CD4-positive, alpha-beta memory T cell (primary cell): ENCODE measurements at regions not wholly inside any gene's neighbourhood (a gene's known extent, or its start where the extent isn't known, plus 50 kb on each side); places are given as distances from the start of the nearest gene placed in this dataset.

ENCODE experiments used
- CTCF ChIA-PET: fragments of 350-600 bp; sonication (Branson Sonifier 250); formaldehyde crosslinking; loops from one replicate; lab custom pipeline; 2021; ENCODE audit warnings: inconsistent platforms; ENCODE audit not compliant: partially characterized antibody; lab: Charles Lee
- POLR2A ChIA-PET: fragments of 350-600 bp; sonication (Branson Sonifier 250); formaldehyde crosslinking; loops from one replicate; lab custom pipeline; 2021; ENCODE audit not compliant: partially characterized antibody; lab: Charles Lee
- DNase-seq, 5 donors: peaks; one replicate each; pipeline versions ENCODE4 v3.0.0 to v3.0.0-alpha.2; 2020 to 2022; ENCODE audit warnings: mixed read lengths in 1 of 5
- H3K27ac ChIP-seq: one replicate; pipeline ENCODE4 v1.7.0; 2013; ENCODE audit warnings: low read depth, low read length
- H3K27me3 ChIP-seq: 2 replicates; pipeline ENCODE4 v1.7.0; 2013; ENCODE audit warnings: mild to moderate bottlenecking, low read length, moderate library complexity; ENCODE audit not compliant: insufficient read depth
- H3K36me3 ChIP-seq: 2 replicates; pipeline ENCODE4 v1.7.0; 2013; ENCODE audit warnings: mild to moderate bottlenecking, low read length, moderate library complexity; ENCODE audit not compliant: insufficient read depth
- H3K4me1 ChIP-seq: 2 replicates; pipeline ENCODE4 v1.7.0; 2013; ENCODE audit warnings: mild to moderate bottlenecking, low read length, moderate library complexity; ENCODE audit not compliant: insufficient read depth
- H3K4me3 ChIP-seq, 2 donors: one replicate each; pipeline ENCODE4 v1.7.0; 2013; ENCODE audit warnings: low read length in 2 of 2, mild to moderate bottlenecking in 1 of 2
- H3K9me3 ChIP-seq, 2 donors: one replicate each; pipeline ENCODE4 v1.7.0; 2013; ENCODE audit warnings: low read length in 2 of 2, control low read depth in 1 of 2; ENCODE audit not compliant: control insufficient read depth in 1 of 2
- H3K27ac Mint-ChIP-seq, 7 donors: one replicate each; pipeline ENCODE4 v1.8.0; 2020 to 2021; ENCODE audit warnings: mixed read lengths in 7 of 7, mild to moderate bottlenecking in 6 of 7, inconsistent platforms in 3 of 7, moderate library complexity in 3 of 7
- H3K27me3 Mint-ChIP-seq, 2 donors: one replicate each; pipeline ENCODE4 v1.8.0; 2020 to 2021; ENCODE audit warnings: mixed read lengths in 2 of 2
- H3K36me3 Mint-ChIP-seq, 2 donors: one replicate each; pipeline ENCODE4 v1.8.0; 2020 to 2021; ENCODE audit warnings: mixed read lengths in 2 of 2, inconsistent platforms in 1 of 2, mild to moderate bottlenecking in 1 of 2
- H3K4me1 Mint-ChIP-seq, 4 donors: one replicate each; pipeline ENCODE4 v1.8.0; 2020 to 2021; ENCODE audit warnings: mixed read lengths in 4 of 4, mild to moderate bottlenecking in 1 of 4
- H3K4me3 Mint-ChIP-seq, 8 donors: one replicate each; pipeline ENCODE4 v1.8.0; 2020 to 2021; ENCODE audit warnings: mixed read lengths in 8 of 8, mild to moderate bottlenecking in 7 of 8, moderate library complexity in 6 of 8, inconsistent platforms in 3 of 8
- H3K9me3 Mint-ChIP-seq, 8 donors: one replicate each; pipeline ENCODE4 v1.8.0; 2020 to 2021; ENCODE audit warnings: mixed read lengths in 8 of 8, mild to moderate bottlenecking in 5 of 8, inconsistent platforms in 3 of 8, moderate library complexity in 1 of 8
- intact Hi-C: fragments of 100-400 bp; cut with micrococcal nuclease; formaldehyde crosslinking; loops from one replicate; pipeline ENCODE4 v1.15.1; 2023

- intact Hi-C loops, result no loop called here
- H3K27me3 Mint-ChIP-seq, result peaks cover 0 to 2% of the 10 kb centered on the region in 2 donors
- H3K4me1 Mint-ChIP-seq, result no peaks in the 10 kb centered on the region
- no peak overlapping the region for H3K4me3 ChIP-seq
- H3K9me3 Mint-ChIP-seq, result peaks cover 0 to 12% (median 3%) of the 10 kb centered on the region in 8 donors
- ChIA-PET CTCF (no interaction called here), POLR2A (no interaction called here)
- H3K36me3 Mint-ChIP-seq, result no peaks in the 10 kb centered on the region
- no peaks in the 10 kb centered on the region for H3K27me3 ChIP-seq
- no peaks in the 10 kb centered on the region for H3K4me1 ChIP-seq
- no peak overlapping the region for H3K27ac ChIP-seq
- no peak overlapping the region for H3K27ac Mint-ChIP-seq
- no peaks in the 10 kb centered on the region for H3K9me3 ChIP-seq
- no peaks in the 10 kb centered on the region for H3K36me3 ChIP-seq
- H3K4me3 Mint-ChIP-seq, result no peak overlapping the region
- DNase-seq, result no peak
Measured at GRCh38 chr12:82097438-82097837, 260.7 kb downstream of the CCDC59 start.

GRCh38 chr12:82090165-82090564 lies 268.0 kb downstream of the CCDC59 start:
- H3K27me3 ChIP-seq, result no peaks in the 10 kb centered on the region
- H3K27me3 Mint-ChIP-seq, result peaks cover 1 to 2% of the 10 kb centered on the region in 2 donors
- H3K4me1 Mint-ChIP-seq, result no peaks in the 10 kb centered on the region
- H3K36me3 Mint-ChIP-seq, result no peaks in the 10 kb centered on the region
- peaks cover 0 to 8% (median 4%) of the 10 kb centered on the region in 8 donors for H3K9me3 Mint-ChIP-seq
- no peaks in the 10 kb centered on the region for H3K4me1 ChIP-seq
- no peak overlapping the region for H3K27ac ChIP-seq
- H3K27ac Mint-ChIP-seq, result no peak overlapping the region
- no peak for DNase-seq
- H3K36me3 ChIP-seq, result no peaks in the 10 kb centered on the region
- H3K4me3 ChIP-seq, result no peak overlapping the region
- POLR2A ChIA-PET, result no interaction called here
- no peak overlapping the region for H3K4me3 Mint-ChIP-seq
- H3K9me3 ChIP-seq, result no peaks in the 10 kb centered on the region
- CTCF ChIA-PET, result no interaction called here
- intact Hi-C loops, result no loop called here

GRCh38 chr12:82089369-82090121 lies 268.6 kb downstream of the CCDC59 start:
- DNase-seq, result no peak
- ChIA-PET POLR2A (no interaction called here), CTCF (no interaction called here)
- intact Hi-C loops, result no loop called here
- no peaks in the 10 kb centered on the region for H3K9me3 ChIP-seq
- no peaks in the 10 kb centered on the region for H3K4me1 ChIP-seq
- H3K9me3 Mint-ChIP-seq, result peaks cover 0 to 11% (median 6%) of the 10 kb centered on the region in 8 donors
- H3K27ac ChIP-seq, result no peak overlapping the region
- no peak overlapping the region for H3K27ac Mint-ChIP-seq
- H3K4me3 ChIP-seq, result no peak overlapping the region
- H3K27me3 Mint-ChIP-seq, result peaks cover 1 to 2% of the 10 kb centered on the region in 2 donors
- H3K36me3 Mint-ChIP-seq, result no peaks in the 10 kb centered on the region
- H3K4me1 Mint-ChIP-seq, result no peaks in the 10 kb centered on the region
- H3K4me3 Mint-ChIP-seq, result no peak overlapping the region
- no peaks in the 10 kb centered on the region for H3K27me3 ChIP-seq
- no peaks in the 10 kb centered on the region for H3K36me3 ChIP-seq

- ChIA-PET POLR2A (no interaction called here), CTCF (no interaction called here)
- H3K27me3 ChIP-seq, result no peaks in the 10 kb centered on the region
- H3K9me3 Mint-ChIP-seq, result peaks cover 0 to 13% (median 5%) of the 10 kb centered on the region in 8 donors
- H3K36me3 Mint-ChIP-seq, result no peaks in the 10 kb centered on the region
- DNase-seq, result no peak
- H3K27ac ChIP-seq, result no peak overlapping the region
- H3K4me1 Mint-ChIP-seq, result no peaks in the 10 kb centered on the region
- intact Hi-C loops, result no loop called here
- no peak overlapping the region for H3K27ac Mint-ChIP-seq
- H3K4me3 Mint-ChIP-seq, result no peak overlapping the region
- H3K9me3 ChIP-seq, result no peaks in the 10 kb centered on the region
- peaks cover 2 to 3% of the 10 kb centered on the region in 2 donors for H3K27me3 Mint-ChIP-seq
- no peaks in the 10 kb centered on the region for H3K36me3 ChIP-seq
- no peaks in the 10 kb centered on the region for H3K4me1 ChIP-seq
- H3K4me3 ChIP-seq, result no peak overlapping the region
Measured at GRCh38 chr12:82082501-82082900, 275.7 kb downstream of the CCDC59 start.

- H3K27me3 Mint-ChIP-seq, result no peaks in the 10 kb centered on the region
- Histone ChIP-seq H3K4me1 (no peaks in the 10 kb centered on the region), H3K36me3 (no peaks in the 10 kb centered on the region), H3K9me3 (no peaks in the 10 kb centered on the region), H3K27me3 (no peaks in the 10 kb centered on the region), H3K4me3 (no peak overlapping the region), H3K27ac (no peak overlapping the region)
- H3K9me3 Mint-ChIP-seq, result peaks cover 0 to 5% (median 0%) of the 10 kb centered on the region in 8 donors
- intact Hi-C loops, result no loop called here
- H3K27ac Mint-ChIP-seq, result peak overlapping the region in 1 of 7 donors; percentile 37
- no peaks in the 10 kb centered on the region for H3K36me3 Mint-ChIP-seq
- POLR2A ChIA-PET, result no interaction called here
- no peaks in the 10 kb centered on the region for H3K4me1 Mint-ChIP-seq
- no peak overlapping the region for H3K4me3 Mint-ChIP-seq
- DNase-seq, result no peak
- CTCF ChIA-PET, result no interaction called here
Measured at GRCh38 chr12:82069931-82070514, 288.2 kb downstream of the CCDC59 start.

GRCh38 chr12:82058197-82058596 lies 299.0 kb upstream of the PPFIA2 start:
- no peak overlapping the region for H3K27ac Mint-ChIP-seq
- H3K4me1 ChIP-seq, result no peaks in the 10 kb centered on the region

GRCh38 chr12:82057770-82058169 lies 298.6 kb upstream of the PPFIA2 start:
- Mint-ChIP-seq H3K4me3 (no peak overlapping the region), H3K36me3 (no peaks in the 10 kb centered on the region), H3K9me3 (peaks cover 0 to 2% (median 0%) of the 10 kb centered on the region in 8 donors), H3K27me3 (no peaks in the 10 kb centered on the region), H3K27ac (no peak overlapping the region), H3K4me1 (peaks cover 0 to 4% (median under 1%) of the 10 kb centered on the region in 4 donors)
- no peak overlapping the region for H3K4me3 ChIP-seq
- peaks cover 0 to 4% of the 10 kb centered on the region in 2 donors for H3K9me3 ChIP-seq
- H3K27me3 ChIP-seq, result no peaks in the 10 kb centered on the region
- POLR2A ChIA-PET, result no interaction called here
- DNase-seq, result no peak
- intact Hi-C loops, result no loop called here
- CTCF ChIA-PET, result no interaction called here
- H3K27ac ChIP-seq, result no peak overlapping the region
- H3K4me1 ChIP-seq, result no peaks in the 10 kb centered on the region
- H3K36me3 ChIP-seq, result no peaks in the 10 kb centered on the region

More at GRCh38 chr12:82058197-82058596, 299.0 kb upstream of the PPFIA2 start:
- Mint-ChIP-seq H3K9me3 (peaks cover 0 to 2% (median 0%) of the 10 kb centered on the region in 8 donors), H3K36me3 (no peaks in the 10 kb centered on the region), H3K4me1 (peaks cover 0 to 4% (median under 1%) of the 10 kb centered on the region in 4 donors), H3K4me3 (peak overlapping the region in 1 of 8 donors; percentile 1), H3K27me3 (no peaks in the 10 kb centered on the region)
- DNase-seq, result no peak
- no peaks in the 10 kb centered on the region for H3K36me3 ChIP-seq
- H3K4me3 ChIP-seq, result no peak overlapping the region
- CTCF ChIA-PET, result no interaction called here
- no peak overlapping the region for H3K27ac ChIP-seq
- POLR2A ChIA-PET, result no interaction called here
- H3K27me3 ChIP-seq, result no peaks in the 10 kb centered on the region
- peaks cover 0 to 4% of the 10 kb centered on the region in 2 donors for H3K9me3 ChIP-seq
- intact Hi-C loops, result no loop called here
